Erythroblast (primary cell): ENCODE measurements at regions not wholly inside any gene's neighbourhood (a gene's known extent, or its start where the extent isn't known, plus 50 kb on each side); places are given as distances from the start of the nearest gene placed in this dataset.

Experiments used
- DNase-seq, 2 experiments: peaks; one replicate each; lab custom pipeline; 2025; lab: John Stamatoyannopoulos, UW
- GATA1 ChIP-seq: IDR thresholded peaks from 2 replicates; pipeline ENCODE4 v1.6.1; 2011; ENCODE audit warnings: low read depth, mild to moderate bottlenecking, control low read depth, low read length, moderate library complexity
- POLR2A ChIP-seq: IDR thresholded peaks from 2 replicates; pipeline ENCODE4 v1.6.1; 2011; ENCODE audit warnings: mild to moderate bottlenecking, low read length

- no peak for DNase-seq
- no peak for TF ChIP-seq GATA1
Measured at GRCh38 chr2:188878716-188879115, 95.5 kb upstream of the COL3A1 start.

GRCh38 chr2:188880740-188881139 is 93.4 kb upstream of the COL3A1 start:
- no peak for DNase-seq
- no peak for TF ChIP-seq GATA1
- no peak for TF ChIP-seq POLR2A

- TF ChIP-seq GATA1: no peak
- no peak for TF ChIP-seq POLR2A
- no peak for DNase-seq
Measured at GRCh38 chr2:188881434-188881833, 92.7 kb upstream of the COL3A1 start.

- no peak for TF ChIP-seq GATA1
- TF ChIP-seq POLR2A: no peak
- no peak for DNase-seq
Measured at GRCh38 chr2:188884046-188884445, 90.1 kb upstream of the COL3A1 start.

- DNase-seq: no peak
- TF ChIP-seq GATA1: no peak
- TF ChIP-seq POLR2A: no peak
Measured at GRCh38 chr2:188884517-188884916, 89.7 kb upstream of the COL3A1 start.

- no peak for DNase-seq
- no peak for TF ChIP-seq POLR2A
- no peak for TF ChIP-seq GATA1
Measured at GRCh38 chr2:188889187-188889586, 85.0 kb upstream of the COL3A1 start.

- no peak for TF ChIP-seq GATA1
- no peak for TF ChIP-seq POLR2A
- no peak for DNase-seq
Measured at GRCh38 chr2:188890755-188891154, 83.4 kb upstream of the COL3A1 start.

- DNase-seq: no peak
- TF ChIP-seq POLR2A: no peak
- no peak for TF ChIP-seq GATA1
Measured at GRCh38 chr2:188892636-188893035, 81.5 kb upstream of the COL3A1 start.

- TF ChIP-seq GATA1: no peak
- DNase-seq: no peak
Measured at GRCh38 chr2:188893972-188894371, 80.2 kb upstream of the COL3A1 start.

GRCh38 chr2:188894979-188895378 is 79.2 kb upstream of the COL3A1 start:
- DNase-seq: no peak
- TF ChIP-seq GATA1 (no peak), POLR2A (no peak)

- DNase-seq: no peak
- TF ChIP-seq GATA1 (no peak), POLR2A (no peak)
Measured at GRCh38 chr2:188897096-188897495, 77.1 kb upstream of the COL3A1 start.

- DNase-seq: no peak
- TF ChIP-seq GATA1 (no peak), POLR2A (no peak)
Measured at GRCh38 chr2:188898261-188898660, 75.9 kb upstream of the COL3A1 start.

- DNase-seq: no peak
- no peak for TF ChIP-seq GATA1
- TF ChIP-seq POLR2A: no peak
Measured at GRCh38 chr2:188902901-188903491, 71.2 kb upstream of the COL3A1 start.

- TF ChIP-seq GATA1 (no peak), POLR2A (no peak)
- DNase-seq: no peak
Measured at GRCh38 chr2:188903740-188904139, 70.4 kb upstream of the COL3A1 start.

GRCh38 chr2:188909036-188909435 is 65.1 kb upstream of the COL3A1 start:
- no peak for DNase-seq
- TF ChIP-seq POLR2A (no peak), GATA1 (no peak)

GRCh38 chr2:188916736-188917135 is 57.4 kb upstream of the COL3A1 start:
- TF ChIP-seq GATA1 (no peak), POLR2A (no peak)

GRCh38 chr2:188917632-188918031 is 56.5 kb upstream of the COL3A1 start:
- TF ChIP-seq GATA1 (no peak), POLR2A (no peak)
- no peak for DNase-seq

More at GRCh38 chr2:188916736-188917135, 57.4 kb upstream of the COL3A1 start:
- DNase-seq: no peak
